Endodermal cell (in vitro differentiated cells): ENCODE measurements at regions not wholly inside any gene's neighbourhood (a gene's known extent, or its start where the extent isn't known, plus 50 kb on each side); places are given as distances from the start of the nearest gene placed in this dataset.

Experiments used
- DNase-seq: peaks from one replicate; pipeline ENCODE4 v3.0.0-alpha.2; 2017
- H3K27ac ChIP-seq: 2 replicates; pipeline ENCODE4 v1.5.1; 2013; ENCODE audit warnings: mild to moderate bottlenecking, low read depth, low read length, moderate library complexity
- H3K27me3 ChIP-seq: 2 replicates; pipeline ENCODE4 v1.6.1; 2013; ENCODE audit warnings: mild to moderate bottlenecking, low read length, moderate library complexity; ENCODE audit not compliant: insufficient read depth, control insufficient read depth, poor library complexity, severe bottlenecking
- H3K36me3 ChIP-seq: 2 replicates; pipeline ENCODE4 v1.7.0; 2013; ENCODE audit warnings: mild to moderate bottlenecking, low read length, moderate library complexity; ENCODE audit not compliant: control insufficient read depth, insufficient read depth
- H3K4me1 ChIP-seq: one replicate; pipeline ENCODE4 v1.7.0; 2013; ENCODE audit warnings: low read length; ENCODE audit not compliant: control insufficient read depth, insufficient read depth
- H3K4me3 ChIP-seq: 2 replicates; pipeline ENCODE4 v1.5.1; 2013; ENCODE audit warnings: mild to moderate bottlenecking, low read length, moderate library complexity
- H3K9ac ChIP-seq: 2 replicates; pipeline ENCODE4 v1.6.1; 2013; ENCODE audit warnings: mild to moderate bottlenecking, low read length, moderate library complexity; ENCODE audit not compliant: poor library complexity, severe bottlenecking; ENCODE audit errors: extremely low read depth
- H3K9me3 ChIP-seq: 2 replicates; pipeline ENCODE4 v1.6.1; 2013; ENCODE audit warnings: mild to moderate bottlenecking, low read length, moderate library complexity; ENCODE audit not compliant: control insufficient read depth
- H3K27ac Mint-ChIP-seq: 2 replicates; pipeline ENCODE4 v1.8.0; 2020; ENCODE audit warnings: mixed read lengths
- H3K27me3 Mint-ChIP-seq: 2 replicates; pipeline ENCODE4 v1.8.0; 2021; ENCODE audit warnings: mild to moderate bottlenecking, mixed read lengths; ENCODE audit not compliant: insufficient read depth
- H3K36me3 Mint-ChIP-seq: 2 replicates; pipeline ENCODE4 v1.8.0; 2020; ENCODE audit warnings: low read depth, mixed read lengths
- H3K4me1 Mint-ChIP-seq: 2 replicates; pipeline ENCODE4 v1.8.0; 2020; ENCODE audit warnings: mixed read lengths
- H3K4me3 Mint-ChIP-seq: 2 replicates; pipeline ENCODE4 v1.8.0; 2020; ENCODE audit warnings: mild to moderate bottlenecking, moderate library complexity, mixed read lengths
- H3K9me3 Mint-ChIP-seq: 2 replicates; pipeline ENCODE4 v1.8.0; 2020; ENCODE audit warnings: mild to moderate bottlenecking, mixed read lengths
- WGBS, 2 experiments: methylation state at CpG; one replicate each; pipeline versions ENCODE4 v1.1.5 to v1.1.7; 2013; ENCODE audit warnings: missing lambda C conversion rate in 2 of 2, mixed read lengths in 1 of 2; ENCODE audit not compliant: insufficient coverage in 1 of 2, insufficient read length in 1 of 2; 5-methylcytosine and 5-hydroxymethylcytosine counted together
- TF ChIP-seq, protein P1 (sequence below): fragments of 200-600 bp; sonication (generic); conservative IDR thresholded peaks from 2 replicates; pipeline ENCODE4 v1.5.0; 2021; ENCODE audit warnings: antibody characterized with exemption, mild to moderate bottlenecking

DNA sequence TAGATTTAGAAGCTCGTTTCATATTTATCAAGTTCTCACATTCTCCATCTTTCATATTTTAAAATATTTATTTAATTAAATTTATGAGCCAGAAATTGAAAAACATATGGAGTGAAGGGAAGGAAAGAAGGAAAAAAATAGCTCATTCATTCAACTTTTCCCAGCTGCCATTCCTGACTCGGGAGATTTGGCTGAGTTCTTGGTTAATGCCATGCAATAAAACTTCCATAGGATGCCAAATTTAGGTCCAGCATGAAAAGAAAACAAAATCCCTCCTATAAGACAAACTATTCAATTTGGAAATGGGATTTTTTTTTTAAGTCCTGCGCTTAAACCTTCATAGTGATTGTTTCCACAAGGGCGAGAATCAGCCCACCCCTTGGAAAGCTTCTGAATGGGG, 426.1 kb upstream of the TNP1 start:
- Histone ChIP-seq H3K27ac (no peak overlapping the region), H3K27me3 (no peaks in the 10 kb centered on the region), H3K9ac (no peak overlapping the region), H3K9me3 (peaks cover 30% of the 10 kb centered on the region), H3K36me3 (peaks cover 10% of the 10 kb centered on the region), H3K4me3 (no peak overlapping the region), H3K4me1 (peaks cover 8% of the 10 kb centered on the region)
- Mint-ChIP-seq H3K9me3 (peaks cover 26% of the 10 kb centered on the region), H3K27ac (no peak overlapping the region), H3K36me3 (peaks cover 8% of the 10 kb centered on the region), H3K4me3 (no peak overlapping the region), H3K4me1 (peaks cover 14% of the 10 kb centered on the region), H3K27me3 (peaks cover 32% of the 10 kb centered on the region)
- TF ChIP-seq, protein P1, sequence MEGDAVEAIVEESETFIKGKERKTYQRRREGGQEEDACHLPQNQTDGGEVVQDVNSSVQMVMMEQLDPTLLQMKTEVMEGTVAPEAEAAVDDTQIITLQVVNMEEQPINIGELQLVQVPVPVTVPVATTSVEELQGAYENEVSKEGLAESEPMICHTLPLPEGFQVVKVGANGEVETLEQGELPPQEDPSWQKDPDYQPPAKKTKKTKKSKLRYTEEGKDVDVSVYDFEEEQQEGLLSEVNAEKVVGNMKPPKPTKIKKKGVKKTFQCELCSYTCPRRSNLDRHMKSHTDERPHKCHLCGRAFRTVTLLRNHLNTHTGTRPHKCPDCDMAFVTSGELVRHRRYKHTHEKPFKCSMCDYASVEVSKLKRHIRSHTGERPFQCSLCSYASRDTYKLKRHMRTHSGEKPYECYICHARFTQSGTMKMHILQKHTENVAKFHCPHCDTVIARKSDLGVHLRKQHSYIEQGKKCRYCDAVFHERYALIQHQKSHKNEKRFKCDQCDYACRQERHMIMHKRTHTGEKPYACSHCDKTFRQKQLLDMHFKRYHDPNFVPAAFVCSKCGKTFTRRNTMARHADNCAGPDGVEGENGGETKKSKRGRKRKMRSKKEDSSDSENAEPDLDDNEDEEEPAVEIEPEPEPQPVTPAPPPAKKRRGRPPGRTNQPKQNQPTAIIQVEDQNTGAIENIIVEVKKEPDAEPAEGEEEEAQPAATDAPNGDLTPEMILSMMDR, result no peak
- WGBS, 2 experiments, result 95% methylated on average over 4 of the region's 4 CpGs; no CpG with 5 or more reads in 1 of the 2 experiments
- DNase-seq, result no peak

DNA sequence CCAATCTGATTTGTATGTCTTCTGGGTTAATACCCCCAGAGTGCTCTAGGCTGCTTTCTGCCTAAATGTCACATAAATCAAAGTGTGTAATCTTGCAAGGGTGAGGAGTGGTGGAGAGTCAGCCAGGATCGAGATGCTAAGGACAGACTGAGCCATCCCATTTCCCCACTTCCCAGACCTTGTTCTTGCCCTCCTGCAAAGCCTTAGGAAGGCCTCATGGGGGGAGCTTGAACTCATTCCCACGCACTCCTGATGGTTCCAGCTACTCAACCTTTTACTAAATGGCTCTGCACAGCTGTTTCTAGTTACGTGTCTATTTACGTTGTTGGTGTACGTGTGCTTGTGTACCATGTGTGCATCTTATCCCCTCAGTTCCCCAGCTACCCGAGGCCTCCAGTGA, 423.6 kb upstream of the TNP1 start:
- TF ChIP-seq, protein P1, result no peak
- Mint-ChIP-seq H3K4me3 (no peak overlapping the region), H3K27ac (no peak overlapping the region), H3K4me1 (no peaks in the 10 kb centered on the region), H3K27me3 (peaks cover 55% of the 10 kb centered on the region), H3K9me3 (peaks cover 21% of the 10 kb centered on the region), H3K36me3 (peaks cover 8% of the 10 kb centered on the region)
- Histone ChIP-seq H3K27me3 (no peaks in the 10 kb centered on the region), H3K36me3 (peaks cover 10% of the 10 kb centered on the region), H3K27ac (no peak overlapping the region), H3K4me3 (no peak overlapping the region), H3K9me3 (peaks cover 25% of the 10 kb centered on the region), H3K9ac (no peak overlapping the region), H3K4me1 (no peaks in the 10 kb centered on the region)
- 94 to 97% methylated on average over 6 of the region's 6 CpGs for WGBS, 2 experiments
- no peak for DNase-seq

DNA sequence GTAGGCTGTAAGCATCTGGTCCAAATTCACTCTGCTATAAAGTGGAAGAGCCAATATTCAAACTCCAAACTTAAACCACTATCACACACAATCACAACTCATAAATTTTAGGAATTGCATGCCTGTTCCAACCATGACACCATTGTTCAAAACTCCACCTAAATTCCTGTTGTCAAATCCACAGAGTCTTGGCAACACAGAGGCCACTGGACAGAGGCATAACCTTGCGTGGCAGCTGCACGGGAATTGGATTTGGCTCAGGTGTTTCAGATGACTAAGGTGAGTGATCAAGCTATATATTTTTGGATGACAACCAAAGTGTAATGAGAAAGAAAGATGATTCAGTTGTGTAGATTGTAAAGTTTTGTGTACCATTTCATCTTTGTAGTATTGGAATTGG, 422.7 kb upstream of the TNP1 start:
- no peaks in the 10 kb centered on the region for H3K4me1 Mint-ChIP-seq
- Histone ChIP-seq H3K9ac (no peak overlapping the region), H3K4me1 (no peaks in the 10 kb centered on the region), H3K27me3 (no peaks in the 10 kb centered on the region), H3K36me3 (peaks cover 3% of the 10 kb centered on the region), H3K9me3 (peaks cover 16% of the 10 kb centered on the region), H3K27ac (no peak overlapping the region), H3K4me3 (no peak overlapping the region)
- H3K9me3 Mint-ChIP-seq, result peaks cover 12% of the 10 kb centered on the region
- no peak overlapping the region for H3K27ac Mint-ChIP-seq
- TF ChIP-seq, protein P1, result no peak
- no peak overlapping the region for H3K4me3 Mint-ChIP-seq
- peaks cover 2% of the 10 kb centered on the region for H3K36me3 Mint-ChIP-seq
- 96 to 100% methylated on average over 1 to 2 of the region's 2 CpGs for WGBS, 2 experiments
- peaks cover 65% of the 10 kb centered on the region for H3K27me3 Mint-ChIP-seq
- DNase-seq, result no peak
